C4-2B (cell line): ENCODE measurements at regions not wholly inside any gene's neighbourhood (a gene's known extent, or its start where the extent isn't known, plus 50 kb on each side); places are given as distances from the start of the nearest gene placed in this dataset.

Experiments used
- H3K27ac ChIP-seq: fragments of 450-650 bp; 2 replicates; pipeline ENCODE4 v1.5.1; 2017
- ZFX ChIP-seq: fragments of 450-650 bp; IDR thresholded peaks from 2 replicates; pipeline ENCODE4 v1.6.1; 2017
- TF ChIP-seq, protein P1 (sequence below): fragments of 450-650 bp; conservative IDR thresholded peaks from 2 replicates; pipeline ENCODE4 v1.5.1; 2017; ENCODE audit warnings: mild to moderate bottlenecking

GRCh38 chr7:27424231-27424630 is 181.6 kb downstream of the EVX1 start:
- no peak for TF ChIP-seq ZFX
- TF ChIP-seq, protein P1, sequence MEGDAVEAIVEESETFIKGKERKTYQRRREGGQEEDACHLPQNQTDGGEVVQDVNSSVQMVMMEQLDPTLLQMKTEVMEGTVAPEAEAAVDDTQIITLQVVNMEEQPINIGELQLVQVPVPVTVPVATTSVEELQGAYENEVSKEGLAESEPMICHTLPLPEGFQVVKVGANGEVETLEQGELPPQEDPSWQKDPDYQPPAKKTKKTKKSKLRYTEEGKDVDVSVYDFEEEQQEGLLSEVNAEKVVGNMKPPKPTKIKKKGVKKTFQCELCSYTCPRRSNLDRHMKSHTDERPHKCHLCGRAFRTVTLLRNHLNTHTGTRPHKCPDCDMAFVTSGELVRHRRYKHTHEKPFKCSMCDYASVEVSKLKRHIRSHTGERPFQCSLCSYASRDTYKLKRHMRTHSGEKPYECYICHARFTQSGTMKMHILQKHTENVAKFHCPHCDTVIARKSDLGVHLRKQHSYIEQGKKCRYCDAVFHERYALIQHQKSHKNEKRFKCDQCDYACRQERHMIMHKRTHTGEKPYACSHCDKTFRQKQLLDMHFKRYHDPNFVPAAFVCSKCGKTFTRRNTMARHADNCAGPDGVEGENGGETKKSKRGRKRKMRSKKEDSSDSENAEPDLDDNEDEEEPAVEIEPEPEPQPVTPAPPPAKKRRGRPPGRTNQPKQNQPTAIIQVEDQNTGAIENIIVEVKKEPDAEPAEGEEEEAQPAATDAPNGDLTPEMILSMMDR = no peak
- H3K27ac ChIP-seq = peak overlapping the region; percentile 73

DNA sequence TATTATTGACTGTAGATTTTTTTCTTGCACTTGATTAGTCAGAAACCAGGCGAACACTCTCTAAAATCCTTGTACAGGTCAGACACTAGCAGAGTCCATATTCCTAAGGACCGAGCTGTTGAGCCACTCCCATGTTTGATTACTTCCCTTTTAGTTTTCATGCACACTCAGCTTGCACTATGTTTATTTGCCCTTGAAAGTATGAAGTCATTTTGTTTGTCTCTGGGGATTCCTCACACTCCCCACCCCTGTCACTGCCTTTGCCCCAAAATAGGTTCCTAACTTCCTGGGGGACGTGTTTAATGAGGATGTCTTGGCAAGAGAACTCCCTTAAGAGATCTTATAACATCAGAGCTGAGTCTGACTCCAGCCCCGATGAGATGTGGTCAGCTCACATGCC is 182.1 kb downstream of the EVX1 start:
- H3K27ac ChIP-seq = peak overlapping the region; percentile 73
- TF ChIP-seq ZFX = no peak
- TF ChIP-seq, protein P1 = no peak

DNA sequence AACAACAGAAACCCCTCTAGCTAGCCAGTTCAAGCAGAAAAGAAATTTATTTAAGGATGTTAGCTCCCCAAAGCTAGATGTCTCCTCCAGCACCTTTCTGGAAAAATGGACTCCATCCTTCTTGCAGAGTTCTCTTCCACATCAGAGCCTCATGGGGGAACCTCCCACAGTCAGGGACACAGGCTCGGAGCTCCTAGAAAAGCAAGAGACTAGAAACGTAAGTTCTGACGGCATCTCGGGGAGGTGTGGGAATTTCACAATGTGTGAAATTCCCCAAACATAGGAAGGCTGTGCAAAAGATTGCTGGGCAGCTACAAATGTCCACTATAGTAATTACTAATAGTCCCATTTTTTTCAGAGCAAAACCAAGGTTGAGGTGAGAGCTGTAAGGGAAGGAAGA is 184.8 kb downstream of the EVX1 start:
- TF ChIP-seq ZFX = no peak
- TF ChIP-seq, protein P1 = no peak
- H3K27ac ChIP-seq = no peak overlapping the region

- TF ChIP-seq, protein P1 = no peak
- no peak for TF ChIP-seq ZFX
- H3K27ac ChIP-seq = no peak overlapping the region
Measured at GRCh38 chr7:27430105-27430504, 187.5 kb downstream of the EVX1 start.

- TF ChIP-seq, protein P1 = no peak
- no peak for TF ChIP-seq ZFX
- H3K27ac ChIP-seq = no peak overlapping the region
Measured at GRCh38 chr7:27431465-27431864, 188.9 kb downstream of the EVX1 start.

DNA sequence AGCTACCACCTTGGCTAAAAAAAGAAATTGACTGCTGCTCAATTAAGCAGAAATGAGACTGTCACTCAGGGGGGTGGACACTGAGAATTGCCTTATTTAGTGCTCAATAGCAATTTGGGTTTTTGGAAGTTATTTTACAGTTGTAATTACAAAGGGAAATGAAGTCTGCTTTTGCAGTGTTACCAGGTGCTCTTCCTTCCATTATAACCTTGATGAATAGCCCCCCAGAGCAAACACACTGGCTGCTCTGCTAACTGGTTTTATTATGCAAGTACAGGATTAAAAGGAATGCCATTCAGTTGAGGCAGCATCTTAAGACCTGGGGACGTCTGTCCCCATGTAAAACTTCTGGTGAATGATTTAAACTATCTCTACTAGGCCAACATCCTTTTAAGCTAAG is 191.0 kb downstream of the EVX1 start:
- H3K27ac ChIP-seq = no peak overlapping the region
- TF ChIP-seq, protein P1 = no peak
- no peak for TF ChIP-seq ZFX

DNA sequence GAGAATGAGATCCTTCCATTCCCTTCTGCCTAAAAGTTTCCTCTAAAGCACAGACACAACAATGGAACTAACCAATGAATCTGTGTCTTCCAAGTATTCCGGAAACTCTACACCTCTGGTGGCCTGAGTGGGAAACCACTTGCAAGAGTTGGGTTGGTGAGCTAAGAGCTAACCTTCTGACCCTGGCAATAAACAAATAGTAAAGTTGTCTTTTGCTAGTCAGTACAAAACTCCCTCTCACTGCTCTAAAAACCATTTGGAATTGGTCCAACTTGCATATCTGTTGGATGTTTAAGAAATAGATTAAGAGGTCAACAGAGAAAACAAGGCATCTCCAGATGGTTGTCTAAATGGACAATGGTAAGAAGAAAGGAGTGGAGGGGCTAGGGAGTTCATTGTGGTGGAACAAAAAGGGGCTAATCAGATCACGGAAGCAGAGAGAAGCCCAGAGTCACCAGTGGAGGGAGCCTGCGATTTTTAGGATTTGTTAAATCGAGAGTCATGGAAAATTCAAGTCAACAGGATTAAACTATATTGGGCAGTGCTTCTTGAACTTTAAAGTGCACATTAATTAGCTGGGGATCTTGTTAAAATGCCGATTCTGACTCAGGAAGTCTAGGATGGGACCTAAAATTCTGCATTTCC is 192.3 kb downstream of the EVX1 start:
- H3K27ac ChIP-seq = no peak overlapping the region; the same call in 1 of the 2 replicates
- TF ChIP-seq, protein P1 = peak; percentile 13
- TF ChIP-seq ZFX = no peak
